OCI-LY1 (cell line): ENCODE measurements at regions not wholly inside any gene's neighbourhood (a gene's known extent, or its start where the extent isn't known, plus 50 kb on each side); places are given as distances from the start of the nearest gene placed in this dataset.

Experiments
- H2AFZ ChIP-seq: fragments of 200-600 bp; sonication (generic), shearing (Covaris generic); 2 replicates; pipeline ENCODE4 v1.6.0; 2014; ENCODE audit warnings: antibody characterized with exemption, mild to moderate bottlenecking, low read length
- H3F3A ChIP-seq: fragments of 200-600 bp; sonication (generic), shearing (Covaris generic); 2 replicates; pipeline ENCODE4 v1.6.0; 2014; ENCODE audit warnings: mild to moderate bottlenecking, antibody characterized with exemption, low read length, moderate library complexity; ENCODE audit not compliant: insufficient read depth
- H3K27ac ChIP-seq: fragments of 200-600 bp; sonication (generic); 2 replicates; pipeline ENCODE4 v1.5.1; 2014; ENCODE audit warnings: low read length, mixed run types, mild to moderate bottlenecking, low read depth; ENCODE audit not compliant: poor library complexity, severe bottlenecking
- H3K27me3 ChIP-seq: fragments of 200-600 bp; sonication (generic); 2 replicates; pipeline ENCODE4 v1.6.0; 2014; ENCODE audit warnings: antibody characterized with exemption, mild to moderate bottlenecking, low read length, moderate library complexity; ENCODE audit not compliant: insufficient read depth
- H3K36me3 ChIP-seq: fragments of 200-600 bp; sonication (generic); 2 replicates; pipeline ENCODE4 v1.6.1; 2014; ENCODE audit warnings: mild to moderate bottlenecking, antibody characterized with exemption, low read length, moderate library complexity, mixed read lengths; ENCODE audit not compliant: insufficient read depth
- H3K4me1 ChIP-seq: fragments of 200-600 bp; sonication (generic); 2 replicates; pipeline ENCODE4 v1.5.1; 2014; ENCODE audit warnings: mild to moderate bottlenecking, low read length, moderate library complexity; ENCODE audit not compliant: insufficient read depth, severe bottlenecking
- H3K4me2 ChIP-seq: fragments of 200-600 bp; sonication (generic), shearing (Covaris generic); 2 replicates; pipeline ENCODE4 v1.6.1; 2014; ENCODE audit warnings: low read length
- H3K4me3 ChIP-seq: fragments of 200-600 bp; sonication (generic); 2 replicates; pipeline ENCODE4 v1.5.1; 2014; ENCODE audit warnings: low read length, low read depth, mild to moderate bottlenecking, mixed read lengths; ENCODE audit not compliant: poor library complexity, severe bottlenecking
- H3K79me2 ChIP-seq: fragments of 200-600 bp; shearing (Covaris generic); 2 replicates; pipeline ENCODE4 v1.6.1; 2016; ENCODE audit warnings: mixed run types, low read length, mixed read lengths; ENCODE audit not compliant: insufficient read depth
- H3K9ac ChIP-seq: fragments of 200-600 bp; sonication (generic), shearing (Covaris generic); 2 replicates; pipeline ENCODE4 v1.6.1; 2014; ENCODE audit warnings: mild to moderate bottlenecking, low read length, mixed read lengths
- H3K9me2 ChIP-seq: fragments of 200-600 bp; sonication (generic), shearing (Covaris generic); 2 replicates; pipeline ENCODE4 v1.6.1; 2014; ENCODE audit warnings: low read depth, mild to moderate bottlenecking, low read length, mixed read lengths
- H3K9me3 ChIP-seq: fragments of 200-600 bp; shearing (Covaris generic); 2 replicates; pipeline ENCODE4 v1.6.1; 2014; ENCODE audit warnings: low read length, mixed read lengths
- H4K20me1 ChIP-seq: fragments of 200-600 bp; sonication (generic), shearing (Covaris generic); 2 replicates; pipeline ENCODE4 v1.6.0; 2016; ENCODE audit warnings: mild to moderate bottlenecking, low read length; ENCODE audit not compliant: insufficient read depth
- CTCF ChIP-seq: fragments of 200-600 bp; sonication (generic), shearing (Covaris generic); IDR thresholded peaks from 2 replicates; pipeline ENCODE4 v1.5.1; 2017; ENCODE audit warnings: mild to moderate bottlenecking, antibody characterized with exemption, low read length, moderate library complexity, mixed read lengths
- EZH2 ChIP-seq: fragments of 200-600 bp; sonication (generic), shearing (Covaris generic); IDR thresholded peaks from 2 replicates; pipeline ENCODE4 v1.8.0; 2017; ENCODE audit warnings: borderline replicate concordance, mixed run types, mild to moderate bottlenecking, antibody characterized with exemption, low read length, moderate library complexity, mixed read lengths

GRCh38 chr5:116685069-116685468 lies 110.4 kb upstream of the SEMA6A start:
- H4K20me1 ChIP-seq: no peaks in the 10 kb centered on the region
- H3K9me3 ChIP-seq: no peaks in the 10 kb centered on the region
- no peaks in the 10 kb centered on the region for H3F3A ChIP-seq
- H3K4me3 ChIP-seq: no peak overlapping the region
- H3K27me3 ChIP-seq: 0 out of 2 replicates have a peak, but pooled peaks cover 3% of the 10 kb centered on the region
- H3K4me1 ChIP-seq: no peaks in the 10 kb centered on the region
- no peaks in the 10 kb centered on the region for H3K79me2 ChIP-seq
- no peaks in the 10 kb centered on the region for H3K9me2 ChIP-seq
- no peak overlapping the region for H3K9ac ChIP-seq
- TF ChIP-seq EZH2: no peak
- TF ChIP-seq CTCF: no peak
- H2AFZ ChIP-seq: no peak overlapping the region
- no peak overlapping the region for H3K4me2 ChIP-seq
- no peaks in the 10 kb centered on the region for H3K36me3 ChIP-seq
- no peak overlapping the region for H3K27ac ChIP-seq

- 0 out of 2 replicates have a peak, but pooled peaks cover 3% of the 10 kb centered on the region for H3K27me3 ChIP-seq
- H3K9me2 ChIP-seq: no peaks in the 10 kb centered on the region
- H3K27ac ChIP-seq: no peak overlapping the region
- H3K9me3 ChIP-seq: no peaks in the 10 kb centered on the region
- no peak overlapping the region for H3K4me2 ChIP-seq
- H3K79me2 ChIP-seq: no peaks in the 10 kb centered on the region
- H3K4me1 ChIP-seq: no peaks in the 10 kb centered on the region
- H3K9ac ChIP-seq: no peak overlapping the region
- TF ChIP-seq EZH2 (no peak), CTCF (no peak)
- no peaks in the 10 kb centered on the region for H3K36me3 ChIP-seq
- no peaks in the 10 kb centered on the region for H3F3A ChIP-seq
- no peaks in the 10 kb centered on the region for H4K20me1 ChIP-seq
- H3K4me3 ChIP-seq: no peak overlapping the region
- no peak overlapping the region for H2AFZ ChIP-seq
These were observed 106.9 kb upstream of the SEMA6A start for GRCh38 chr5:116681334-116682013.

- TF ChIP-seq EZH2 (no peak), CTCF (no peak)
- Histone ChIP-seq H3K9me3 (no peaks in the 10 kb centered on the region), H3K4me3 (no peak overlapping the region), H3K27me3 (no peaks in the 10 kb centered on the region), H2AFZ (no peak overlapping the region), H3K79me2 (no peaks in the 10 kb centered on the region), H3K4me2 (no peak overlapping the region), H3K9me2 (no peaks in the 10 kb centered on the region), H3F3A (no peaks in the 10 kb centered on the region), H4K20me1 (no peaks in the 10 kb centered on the region), H3K9ac (no peak overlapping the region), H3K4me1 (no peaks in the 10 kb centered on the region), H3K27ac (no peak overlapping the region), H3K36me3 (no peaks in the 10 kb centered on the region)
These were observed 100.9 kb upstream of the SEMA6A start for GRCh38 chr5:116675626-116675910.
